Smooth muscle cell (in vitro differentiated cells): ENCODE measurements at regions not wholly inside any gene's neighbourhood (a gene's known extent, or its start where the extent isn't known, plus 50 kb on each side); places are given as distances from the start of the nearest gene placed in this dataset.

ENCODE experiments used
- DNase-seq: peaks from one replicate; lab custom pipeline; 2025; ENCODE audit not compliant: unreplicated experiment; lab: John Stamatoyannopoulos, UW
- H2AFZ ChIP-seq: fragments of 200-600 bp; sonication (generic); 2 replicates; pipeline ENCODE4 v1.6.0; 2016; ENCODE audit warnings: antibody characterized with exemption, low read depth, mild to moderate bottlenecking
- H3F3A ChIP-seq: fragments of 200-600 bp; sonication (generic); 2 replicates; pipeline ENCODE4 v1.6.0; 2017; ENCODE audit warnings: antibody characterized with exemption, low read depth
- H3K27ac ChIP-seq: fragments of 200-600 bp; sonication (generic); 2 replicates; pipeline ENCODE4 v1.5.1; 2016; ENCODE audit warnings: low read depth, mild to moderate bottlenecking
- H3K27me3 ChIP-seq: fragments of 200-600 bp; sonication (generic); 2 replicates; pipeline ENCODE4 v1.6.1; 2016; ENCODE audit warnings: low read depth, mild to moderate bottlenecking
- H3K36me3 ChIP-seq: fragments of 200-600 bp; sonication (generic); 2 replicates; pipeline ENCODE4 v1.5.1; 2016; ENCODE audit warnings: low read depth
- H3K4me1 ChIP-seq: fragments of 200-600 bp; sonication (generic); 2 replicates; pipeline ENCODE4 v1.5.1; 2016; ENCODE audit warnings: low read depth
- H3K4me2 ChIP-seq: fragments of 200-600 bp; sonication (generic); 2 replicates; pipeline ENCODE4 v1.6.0; 2016; ENCODE audit warnings: mild to moderate bottlenecking
- H3K4me3 ChIP-seq: fragments of 200-600 bp; sonication (generic); 2 replicates; pipeline ENCODE4 v1.5.1; 2016; ENCODE audit warnings: mild to moderate bottlenecking
- H3K79me2 ChIP-seq: fragments of 200-600 bp; sonication (generic); 2 replicates; pipeline ENCODE4 v1.6.0; 2016; ENCODE audit warnings: low read depth, mild to moderate bottlenecking
- H3K9ac ChIP-seq: fragments of 200-600 bp; sonication (generic); 2 replicates; pipeline ENCODE4 v1.6.0; 2016; ENCODE audit warnings: low read depth
- H3K9me3 ChIP-seq: fragments of 200-600 bp; sonication (generic); replicated peaks from 2 replicates; pipeline ENCODE4 v1.5.1; 2016; ENCODE audit warnings: low read depth
- H4K20me1 ChIP-seq: fragments of 200-600 bp; sonication (generic); 2 replicates; pipeline ENCODE4 v1.6.0; 2016; ENCODE audit warnings: low read depth
- WGBS: methylation state at CpG from one replicate; pipeline ENCODE4 v1.1.7; 2016; ENCODE audit warnings: low lambda C conversion rate; 5-methylcytosine and 5-hydroxymethylcytosine counted together
- TF ChIP-seq, protein P1 (sequence below): fragments of 200-600 bp; sonication (generic); IDR thresholded peaks from 2 replicates; pipeline ENCODE4 v1.5.1; 2017; ENCODE audit warnings: borderline replicate concordance, mild to moderate bottlenecking, antibody characterized with exemption; ENCODE audit not compliant: insufficient read depth, poor library complexity, severe bottlenecking

DNA sequence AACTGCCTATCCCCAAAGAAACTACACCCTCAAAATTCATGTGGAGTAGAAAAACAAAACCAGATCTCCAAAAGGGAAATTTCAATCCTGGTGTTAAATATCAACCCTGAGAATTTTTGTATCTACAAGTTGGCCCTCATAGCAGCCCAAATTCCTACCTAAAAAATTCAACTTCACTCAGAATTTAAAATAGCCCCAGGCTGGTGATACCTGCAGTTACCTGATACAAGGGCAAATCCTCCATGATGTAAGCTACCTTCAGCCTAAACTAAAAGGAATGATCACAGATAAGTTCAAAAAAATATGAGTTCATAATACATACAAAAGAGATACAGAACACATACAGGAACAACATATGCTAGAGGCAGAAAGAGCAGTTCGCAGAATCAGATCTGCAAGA, 138.4 kb downstream of the HNRNPD start:
- Histone ChIP-seq H3K9me3 (no peaks in the 10 kb centered on the region), H3K36me3 (no peaks in the 10 kb centered on the region), H4K20me1 (no peaks in the 10 kb centered on the region), H3F3A (no peaks in the 10 kb centered on the region), H3K4me2 (no peak overlapping the region), H3K27me3 (no peaks in the 10 kb centered on the region), H3K4me1 (no peaks in the 10 kb centered on the region), H3K9ac (no peak overlapping the region), H2AFZ (no peak overlapping the region), H3K4me3 (no peak overlapping the region), H3K79me2 (no peaks in the 10 kb centered on the region), H3K27ac (no peak overlapping the region)
- DNase-seq = no peak
- TF ChIP-seq, protein P1, sequence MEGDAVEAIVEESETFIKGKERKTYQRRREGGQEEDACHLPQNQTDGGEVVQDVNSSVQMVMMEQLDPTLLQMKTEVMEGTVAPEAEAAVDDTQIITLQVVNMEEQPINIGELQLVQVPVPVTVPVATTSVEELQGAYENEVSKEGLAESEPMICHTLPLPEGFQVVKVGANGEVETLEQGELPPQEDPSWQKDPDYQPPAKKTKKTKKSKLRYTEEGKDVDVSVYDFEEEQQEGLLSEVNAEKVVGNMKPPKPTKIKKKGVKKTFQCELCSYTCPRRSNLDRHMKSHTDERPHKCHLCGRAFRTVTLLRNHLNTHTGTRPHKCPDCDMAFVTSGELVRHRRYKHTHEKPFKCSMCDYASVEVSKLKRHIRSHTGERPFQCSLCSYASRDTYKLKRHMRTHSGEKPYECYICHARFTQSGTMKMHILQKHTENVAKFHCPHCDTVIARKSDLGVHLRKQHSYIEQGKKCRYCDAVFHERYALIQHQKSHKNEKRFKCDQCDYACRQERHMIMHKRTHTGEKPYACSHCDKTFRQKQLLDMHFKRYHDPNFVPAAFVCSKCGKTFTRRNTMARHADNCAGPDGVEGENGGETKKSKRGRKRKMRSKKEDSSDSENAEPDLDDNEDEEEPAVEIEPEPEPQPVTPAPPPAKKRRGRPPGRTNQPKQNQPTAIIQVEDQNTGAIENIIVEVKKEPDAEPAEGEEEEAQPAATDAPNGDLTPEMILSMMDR = no peak
- WGBS = 0% methylated on average over 1 of the region's 1 CpG

DNA sequence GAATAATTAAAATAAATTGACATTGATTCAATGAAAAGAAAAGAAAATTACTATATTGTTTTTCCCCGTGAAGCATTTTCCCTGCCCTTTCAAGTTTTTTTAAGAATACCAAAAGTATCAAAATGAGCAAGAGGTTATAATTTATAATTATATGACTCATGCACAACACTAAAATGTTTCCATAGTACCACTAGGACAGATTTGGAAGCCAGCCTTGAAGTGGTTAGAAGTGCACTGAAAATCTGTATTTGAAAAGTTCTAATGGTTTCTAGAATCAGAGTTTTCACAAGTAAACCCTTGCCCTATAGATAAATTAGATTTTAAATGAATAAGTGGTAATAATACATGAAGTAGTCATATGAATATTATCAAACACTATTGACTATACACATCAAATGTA, 140.9 kb downstream of the HNRNPD start:
- H3K27me3 ChIP-seq = no peaks in the 10 kb centered on the region
- TF ChIP-seq, protein P1 = no peak
- 92% methylated on average over 1 of the region's 1 CpG for WGBS

DNA sequence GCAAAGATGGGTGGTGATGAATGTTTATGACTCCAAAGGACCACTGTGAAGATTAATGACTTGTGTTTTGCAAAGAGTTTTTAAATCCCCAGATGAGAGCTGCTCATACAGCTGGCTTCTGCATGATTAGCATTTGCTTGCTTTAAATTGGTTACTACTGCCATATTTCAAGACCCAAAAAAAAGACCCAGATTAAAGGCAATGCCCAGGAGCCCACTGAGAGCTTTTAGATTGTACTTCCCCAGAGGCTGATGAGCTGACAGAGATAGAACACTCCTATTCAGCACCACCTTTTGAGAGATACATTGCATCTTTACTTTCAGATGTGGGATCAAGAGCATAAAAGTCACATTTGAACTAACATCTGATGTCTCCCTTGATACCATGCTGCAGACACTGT, 142.0 kb downstream of the HNRNPD start:
- Histone ChIP-seq H3K4me2 (no peak overlapping the region), H3K4me1 (no peaks in the 10 kb centered on the region), H3K27ac (no peak overlapping the region), H3K9ac (no peak overlapping the region), H3K27me3 (no peaks in the 10 kb centered on the region), H2AFZ (no peak overlapping the region), H3K4me3 (no peak overlapping the region), H3K36me3 (no peaks in the 10 kb centered on the region), H3F3A (no peaks in the 10 kb centered on the region), H3K9me3 (no peaks in the 10 kb centered on the region), H4K20me1 (no peaks in the 10 kb centered on the region), H3K79me2 (no peaks in the 10 kb centered on the region)
- DNase-seq = no peak
- TF ChIP-seq, protein P1 = no peak

More for the DNA sequence above, 140.9 kb downstream of the HNRNPD start:
- no peaks in the 10 kb centered on the region for H3K79me2 ChIP-seq
- no peak overlapping the region for H2AFZ ChIP-seq
- no peaks in the 10 kb centered on the region for H3K9me3 ChIP-seq
- H3K36me3 ChIP-seq = no peaks in the 10 kb centered on the region
- no peak overlapping the region for H3K4me3 ChIP-seq
- H4K20me1 ChIP-seq = no peaks in the 10 kb centered on the region
- no peaks in the 10 kb centered on the region for H3F3A ChIP-seq
- H3K4me2 ChIP-seq = no peak overlapping the region
- no peak overlapping the region for H3K27ac ChIP-seq
- no peak for DNase-seq
- no peak overlapping the region for H3K9ac ChIP-seq
- H3K4me1 ChIP-seq = no peaks in the 10 kb centered on the region

DNA sequence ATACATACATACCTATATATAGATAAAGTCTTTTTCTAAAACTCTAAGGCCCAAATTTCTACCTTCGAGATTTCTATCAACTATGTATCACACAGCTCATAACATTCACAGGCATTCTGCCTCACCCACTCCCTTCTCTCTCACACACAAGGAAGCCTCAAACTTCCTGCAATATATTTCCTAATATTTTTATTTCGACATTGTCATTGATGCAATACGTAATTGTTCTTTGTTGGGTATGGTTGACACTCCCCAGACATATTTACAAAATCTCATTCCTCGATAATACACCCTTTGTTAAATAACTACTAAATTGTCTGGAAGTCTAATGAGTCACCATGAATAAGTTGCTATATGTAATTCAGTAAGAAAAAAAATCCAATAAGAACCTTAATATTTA, 143.5 kb downstream of the HNRNPD start:
- Histone ChIP-seq H3K9ac (no peak overlapping the region), H3K4me3 (no peak overlapping the region), H3K4me1 (no peaks in the 10 kb centered on the region), H3K9me3 (no peaks in the 10 kb centered on the region), H3K27ac (no peak overlapping the region), H3K4me2 (no peak overlapping the region), H3K36me3 (no peaks in the 10 kb centered on the region), H3K79me2 (no peaks in the 10 kb centered on the region), H3F3A (no peaks in the 10 kb centered on the region), H4K20me1 (no peaks in the 10 kb centered on the region), H3K27me3 (no peaks in the 10 kb centered on the region), H2AFZ (no peak overlapping the region)
- DNase-seq = no peak
- WGBS = 87% methylated on average over 4 of the region's 4 CpGs
- TF ChIP-seq, protein P1 = no peak
